ENCODE measurements at regions not wholly inside any gene's neighbourhood (a gene's known extent, or its start where the extent isn't known, plus 50 kb on each side); places are given as distances from the start of the nearest gene placed in this dataset.

- no peak overlapping the region for H3K4me3 ChIP-seq (ENCODE audit: low read depth in 1 of 3, low read length in 3 of 3)
- no peak for DNase-seq (ENCODE audit: low spot score)
These were observed 74.7 kb upstream of the NKD1 start for GRCh38 chr16:50473356-50473945.

DNA sequence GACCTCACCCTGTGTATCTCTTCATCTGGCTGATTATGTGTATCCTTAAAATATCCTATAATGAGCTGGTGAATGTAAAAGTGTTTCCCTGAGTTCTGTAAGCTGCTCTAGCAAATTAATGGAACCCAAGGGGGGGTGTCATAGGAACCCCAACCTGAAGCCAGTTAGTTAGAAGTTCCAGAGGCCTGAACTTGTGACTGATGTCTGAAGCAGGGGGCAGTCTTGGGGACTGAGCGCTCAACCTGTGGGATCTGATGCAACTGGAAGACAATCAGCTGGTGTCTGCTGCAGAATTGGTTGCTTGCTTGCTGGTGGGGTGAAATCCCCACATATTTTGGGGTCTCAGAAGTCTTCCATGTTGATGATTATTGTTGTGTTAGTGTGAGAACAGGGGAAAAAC is 75.7 kb upstream of the NKD1 start:
- no peak for DNase-seq (ENCODE audit: low spot score)
- TF ChIP-seq HNF4A (conservative IDR thresholded peaks at IDR 0.05) = no peak
- TF ChIP-seq FOXA2 (IDR thresholded peaks at IDR 0.05) = no peak
- no peak for TF ChIP-seq GABPA (IDR thresholded peaks at IDR 0.05 in 1 of 2, conservative IDR thresholded peaks at IDR 0.05 in 1 of 2)
- TF ChIP-seq, protein P1, sequence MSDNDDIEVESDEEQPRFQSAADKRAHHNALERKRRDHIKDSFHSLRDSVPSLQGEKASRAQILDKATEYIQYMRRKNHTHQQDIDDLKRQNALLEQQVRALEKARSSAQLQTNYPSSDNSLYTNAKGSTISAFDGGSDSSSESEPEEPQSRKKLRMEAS (IDR thresholded peaks at IDR 0.05) = no peak
- TF ChIP-seq RXRA (IDR thresholded peaks at IDR 0.05) = no peak
- no peak for TF ChIP-seq CTCF (IDR thresholded peaks at IDR 0.05; ENCODE audit: low read depth, low read length, missing input control)
- TF ChIP-seq, protein P2, sequence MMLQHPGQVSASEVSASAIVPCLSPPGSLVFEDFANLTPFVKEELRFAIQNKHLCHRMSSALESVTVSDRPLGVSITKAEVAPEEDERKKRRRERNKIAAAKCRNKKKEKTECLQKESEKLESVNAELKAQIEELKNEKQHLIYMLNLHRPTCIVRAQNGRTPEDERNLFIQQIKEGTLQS (IDR thresholded peaks at IDR 0.05) = no peak
- no peak for TF ChIP-seq YY1 (IDR thresholded peaks at IDR 0.05)
- no peak for TF ChIP-seq TAF1 (conservative IDR thresholded peaks at IDR 0.05)
- TF ChIP-seq, protein P3, sequence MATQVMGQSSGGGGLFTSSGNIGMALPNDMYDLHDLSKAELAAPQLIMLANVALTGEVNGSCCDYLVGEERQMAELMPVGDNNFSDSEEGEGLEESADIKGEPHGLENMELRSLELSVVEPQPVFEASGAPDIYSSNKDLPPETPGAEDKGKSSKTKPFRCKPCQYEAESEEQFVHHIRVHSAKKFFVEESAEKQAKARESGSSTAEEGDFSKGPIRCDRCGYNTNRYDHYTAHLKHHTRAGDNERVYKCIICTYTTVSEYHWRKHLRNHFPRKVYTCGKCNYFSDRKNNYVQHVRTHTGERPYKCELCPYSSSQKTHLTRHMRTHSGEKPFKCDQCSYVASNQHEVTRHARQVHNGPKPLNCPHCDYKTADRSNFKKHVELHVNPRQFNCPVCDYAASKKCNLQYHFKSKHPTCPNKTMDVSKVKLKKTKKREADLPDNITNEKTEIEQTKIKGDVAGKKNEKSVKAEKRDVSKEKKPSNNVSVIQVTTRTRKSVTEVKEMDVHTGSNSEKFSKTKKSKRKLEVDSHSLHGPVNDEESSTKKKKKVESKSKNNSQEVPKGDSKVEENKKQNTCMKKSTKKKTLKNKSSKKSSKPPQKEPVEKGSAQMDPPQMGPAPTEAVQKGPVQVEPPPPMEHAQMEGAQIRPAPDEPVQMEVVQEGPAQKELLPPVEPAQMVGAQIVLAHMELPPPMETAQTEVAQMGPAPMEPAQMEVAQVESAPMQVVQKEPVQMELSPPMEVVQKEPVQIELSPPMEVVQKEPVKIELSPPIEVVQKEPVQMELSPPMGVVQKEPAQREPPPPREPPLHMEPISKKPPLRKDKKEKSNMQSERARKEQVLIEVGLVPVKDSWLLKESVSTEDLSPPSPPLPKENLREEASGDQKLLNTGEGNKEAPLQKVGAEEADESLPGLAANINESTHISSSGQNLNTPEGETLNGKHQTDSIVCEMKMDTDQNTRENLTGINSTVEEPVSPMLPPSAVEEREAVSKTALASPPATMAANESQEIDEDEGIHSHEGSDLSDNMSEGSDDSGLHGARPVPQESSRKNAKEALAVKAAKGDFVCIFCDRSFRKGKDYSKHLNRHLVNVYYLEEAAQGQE (IDR thresholded peaks at IDR 0.05) = no peak
- TF ChIP-seq NR2F2 (IDR thresholded peaks at IDR 0.05) = no peak
- no peak for TF ChIP-seq EGR1 (IDR thresholded peaks at IDR 0.05; ENCODE audit: low read depth in 2 of 2)
- Histone ChIP-seq H3K27ac (ENCODE audit: low read depth in 1 of 2, low read length in 2 of 2) (no peak overlapping the region), H3K4me1 (ENCODE audit: control insufficient read depth in 4 of 4, insufficient read depth in 4 of 4, low read length in 3 of 4) (peaks cover 0 to 4% (median 4%) of the 10 kb centered on the region in 4 donors), H3K9ac (ENCODE audit: low read depth in 1 of 2, low read length in 2 of 2) (no peak overlapping the region), H3K9me3 (ENCODE audit: control insufficient read depth in 4 of 4, low read length in 3 of 4) (no peaks in the 10 kb centered on the region), H3K36me3 (ENCODE audit: control insufficient read depth in 4 of 4, insufficient read depth in 3 of 4, low read depth in 1 of 4, low read length in 3 of 4) (no peaks in the 10 kb centered on the region), H3K27me3 (ENCODE audit: control insufficient read depth in 4 of 4, insufficient read depth in 4 of 4, low read length in 3 of 4) (no peaks in the 10 kb centered on the region), H3K4me3 (ENCODE audit: low read depth in 1 of 3, low read length in 3 of 3) (no peak overlapping the region)
- whole genome bisulfite sequencing = 98% methylated on average over 1 of the region's 1 CpG

More at GRCh38 chr16:50473356-50473945, 74.7 kb upstream of the NKD1 start:
- 82% methylated on average over 6 of the region's 6 CpGs for WGBS
- Histone ChIP-seq H3K9ac (ENCODE audit: low read depth in 1 of 2, low read length in 2 of 2) (no peak overlapping the region), H3K27me3 (ENCODE audit: control insufficient read depth in 4 of 4, insufficient read depth in 4 of 4, low read length in 3 of 4) (no peaks in the 10 kb centered on the region), H3K36me3 (ENCODE audit: control insufficient read depth in 4 of 4, insufficient read depth in 3 of 4, low read depth in 1 of 4, low read length in 3 of 4) (no peaks in the 10 kb centered on the region), H3K27ac (ENCODE audit: low read depth in 1 of 2, low read length in 2 of 2) (no peak overlapping the region), H3K4me1 (ENCODE audit: control insufficient read depth in 4 of 4, insufficient read depth in 4 of 4, low read length in 3 of 4) (peaks cover 0 to 2% (median under 1%) of the 10 kb centered on the region in 4 donors), H3K9me3 (ENCODE audit: control insufficient read depth in 4 of 4, low read length in 3 of 4) (no peaks in the 10 kb centered on the region)
- no peak for TF ChIP-seq CTCF (IDR thresholded peaks at IDR 0.05; ENCODE audit: low read depth, low read length, missing input control)
- TF ChIP-seq JUND (IDR thresholded peaks at IDR 0.05) = no peak
- TF ChIP-seq TAF1 (conservative IDR thresholded peaks at IDR 0.05) = no peak
- TF ChIP-seq EGR1 (IDR thresholded peaks at IDR 0.05; ENCODE audit: low read depth in 2 of 2) = no peak
- TF ChIP-seq, protein P1 (IDR thresholded peaks at IDR 0.05) = no peak
- no peak for TF ChIP-seq SP1 (IDR thresholded peaks at IDR 0.05)
- TF ChIP-seq FOXA1 (IDR thresholded peaks at IDR 0.05) = no peak
- no peak for TF ChIP-seq FOXA2 (IDR thresholded peaks at IDR 0.05)
- no peak for TF ChIP-seq HNF4G (IDR thresholded peaks at IDR 0.05)
